Spleen (tissue), 7 donors: ENCODE measurements at regions not wholly inside any gene's neighbourhood (a gene's known extent, or its start where the extent isn't known, plus 50 kb on each side); places are given as distances from the start of the nearest gene placed in this dataset.

ENCODE experiments used
- POLR2A ChIP-seq, 3 donors: fragments of 450-650 bp; IDR thresholded peaks; one replicate each; pipeline ENCODE4 v1.5.1; 2017; ENCODE audit warnings: antibody characterized with exemption in 3 of 3, mild to moderate bottlenecking in 1 of 3
- POLR2AphosphoS5 ChIP-seq, 3 donors: sonication (generic); formaldehyde crosslinking; IDR thresholded peaks; one replicate each; pipeline ENCODE4 v1.5.1; 2017; ENCODE audit warnings: antibody characterized with exemption in 3 of 3
- TF ChIP-seq, protein P1 (sequence below), 11 experiments: fragments of 200-600 bp in 7 of 11; fragments of 450-650 bp in 4 of 11; sonication (generic) in 4 of 11; IDR thresholded peaks in 8 of 11; conservative IDR thresholded peaks in 3 of 11; 1 replicate in 7 of 11; 2 replicates in 4 of 11; pipeline versions ENCODE4 v1.4.0 to v1.8.0; 2016 to 2021; ENCODE audit warnings: antibody characterized with exemption in 11 of 11, inconsistent platforms in 4 of 11, mild to moderate bottlenecking in 1 of 11
- donor health status: DM: no; HTN: no; CAD: no; lungs with moderate emphysema.
- donor health status: DM: no; HTN: no; CAD: no.
- donor health status: DM: no; HTN: no; CAD: no.

DNA sequence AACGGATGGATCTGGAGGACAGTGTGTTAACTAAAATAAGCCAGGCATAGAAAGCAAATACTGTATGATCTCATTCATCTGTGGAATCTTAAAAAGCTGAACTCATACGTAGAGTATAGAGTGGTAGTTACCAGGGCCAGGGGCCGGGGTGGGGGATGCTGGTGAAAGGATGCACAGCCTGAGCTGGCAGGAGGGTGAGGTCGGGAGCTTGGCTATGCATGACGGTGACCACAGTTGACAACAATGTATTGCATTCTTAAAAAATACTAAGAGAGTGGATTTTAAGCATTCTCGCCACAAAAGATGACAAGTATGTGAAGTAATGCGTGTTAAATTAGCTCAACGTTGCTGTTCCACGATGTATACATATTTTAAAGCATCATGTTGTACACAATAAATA, 351.3 kb downstream of the TMEM121 start:
- TF ChIP-seq, protein P1, sequence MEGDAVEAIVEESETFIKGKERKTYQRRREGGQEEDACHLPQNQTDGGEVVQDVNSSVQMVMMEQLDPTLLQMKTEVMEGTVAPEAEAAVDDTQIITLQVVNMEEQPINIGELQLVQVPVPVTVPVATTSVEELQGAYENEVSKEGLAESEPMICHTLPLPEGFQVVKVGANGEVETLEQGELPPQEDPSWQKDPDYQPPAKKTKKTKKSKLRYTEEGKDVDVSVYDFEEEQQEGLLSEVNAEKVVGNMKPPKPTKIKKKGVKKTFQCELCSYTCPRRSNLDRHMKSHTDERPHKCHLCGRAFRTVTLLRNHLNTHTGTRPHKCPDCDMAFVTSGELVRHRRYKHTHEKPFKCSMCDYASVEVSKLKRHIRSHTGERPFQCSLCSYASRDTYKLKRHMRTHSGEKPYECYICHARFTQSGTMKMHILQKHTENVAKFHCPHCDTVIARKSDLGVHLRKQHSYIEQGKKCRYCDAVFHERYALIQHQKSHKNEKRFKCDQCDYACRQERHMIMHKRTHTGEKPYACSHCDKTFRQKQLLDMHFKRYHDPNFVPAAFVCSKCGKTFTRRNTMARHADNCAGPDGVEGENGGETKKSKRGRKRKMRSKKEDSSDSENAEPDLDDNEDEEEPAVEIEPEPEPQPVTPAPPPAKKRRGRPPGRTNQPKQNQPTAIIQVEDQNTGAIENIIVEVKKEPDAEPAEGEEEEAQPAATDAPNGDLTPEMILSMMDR (IDR thresholded peaks at IDR 0.05 in 8 of 11, conservative IDR thresholded peaks at IDR 0.05 in 3 of 11) = no peak
- TF ChIP-seq POLR2AphosphoS5 (IDR thresholded peaks at IDR 0.05) = no peak
- no peak for TF ChIP-seq POLR2A (IDR thresholded peaks at IDR 0.05)
